GM21515 (cell line): ENCODE measurements at regions not wholly inside any gene's neighbourhood (a gene's known extent, or its start where the extent isn't known, plus 50 kb on each side); places are given as distances from the start of the nearest gene placed in this dataset.

ENCODE experiments used
- ATAC-seq: cut with Tn5 transposase; IDR thresholded peaks from one replicate; pipeline ENCODE4 v1.9.1; 2021; ENCODE audit not compliant: unreplicated experiment

- no peak for ATAC-seq
These were observed 255.9 kb downstream of the GALR1 start for GRCh38 chr18:77505499-77505898.

GRCh38 chr18:77512152-77512551, 262.5 kb downstream of the GALR1 start:
- no peak for ATAC-seq

- no peak for ATAC-seq
These were observed 268.3 kb downstream of the GALR1 start for GRCh38 chr18:77517901-77518300.

- ATAC-seq, result no peak
These were observed 271.1 kb downstream of the GALR1 start for GRCh38 chr18:77520767-77521166.

- no peak for ATAC-seq
These were observed 272.5 kb downstream of the GALR1 start for GRCh38 chr18:77522051-77522675.

- ATAC-seq, result no peak
These were observed 275.3 kb downstream of the GALR1 start for GRCh38 chr18:77524909-77525308.

- ATAC-seq, result no peak
These were observed 277.3 kb downstream of the GALR1 start for GRCh38 chr18:77526962-77527361.

- ATAC-seq, result no peak
These were observed 279.2 kb downstream of the GALR1 start for GRCh38 chr18:77528872-77529271.

- no peak for ATAC-seq
These were observed 280.0 kb downstream of the GALR1 start for GRCh38 chr18:77529492-77530176.

GRCh38 chr18:77530732-77531131, 281.1 kb downstream of the GALR1 start:
- ATAC-seq, result no peak

- no peak for ATAC-seq
These were observed 290.2 kb downstream of the GALR1 start for GRCh38 chr18:77539860-77540259.

GRCh38 chr18:77544792-77545191, 295.1 kb downstream of the GALR1 start:
- no peak for ATAC-seq

- ATAC-seq, result no peak
These were observed 298.1 kb downstream of the GALR1 start for GRCh38 chr18:77547757-77548156.

- ATAC-seq, result no peak
These were observed 299.3 kb downstream of the GALR1 start for GRCh38 chr18:77548790-77549420.

- ATAC-seq, result no peak
These were observed 301.0 kb downstream of the GALR1 start for GRCh38 chr18:77550625-77551024.

- ATAC-seq, result no peak
These were observed 301.4 kb downstream of the GALR1 start for GRCh38 chr18:77551055-77551454.

- no peak for ATAC-seq
These were observed 303.3 kb downstream of the GALR1 start for GRCh38 chr18:77552945-77553344.

GRCh38 chr18:77554061-77554460, 304.4 kb downstream of the GALR1 start:
- no peak for ATAC-seq

GRCh38 chr18:77557046-77557587, 307.5 kb downstream of the GALR1 start:
- ATAC-seq, result no peak

GRCh38 chr18:77559274-77559910, 309.7 kb downstream of the GALR1 start:
- ATAC-seq, result no peak

GRCh38 chr18:77560341-77560992, 310.8 kb downstream of the GALR1 start:
- peak; percentile 76 for ATAC-seq
